HepG2 (cell line): ENCODE measurements at regions not wholly inside any gene's neighbourhood (a gene's known extent, or its start where the extent isn't known, plus 50 kb on each side); places are given as distances from the start of the nearest gene placed in this dataset.

Experiments
- ATAC-seq: fragments of 200-7000 bp; cut with Tn5 transposase; 3 replicates; pipeline ENCODE4 v1.9.1; 2020; ENCODE audit warnings: mild to moderate bottlenecking, moderate library complexity
- BruUV-seq: library from RNA; stranded (reverse); fragments of 400-500 nt; replicated peaks from 2 replicates; lab custom pipeline; 2021; lab: Mats Ljungman, UMichigan
- CTCF ChIA-PET: fragments of 300-600 bp; formaldehyde crosslinking; extraction: SDS; loops from one replicate; lab custom pipeline; 2021; ENCODE audit warnings: low total read pairs, inconsistent platforms, low intra/inter-chr PET ratio; lab: Yijun Ruan, JAX
- POLR2A ChIA-PET: fragments of 350-600 bp; sonication (Branson Sonifier 250); formaldehyde crosslinking; loops from one replicate; lab custom pipeline; 2020; ENCODE audit warnings: antibody characterized with exemption, inconsistent platforms; lab: Yijun Ruan, JAX
- DNase-seq: peaks from one replicate; pipeline ENCODE4 v3.0.0-alpha.2; 2015; ENCODE audit warnings: low spot score
- FAIRE-seq: peaks from 3 replicates; lab custom pipeline; 2011; peaks lifted over from hg19 to GRCh38; lab: Jason Lieb, UNC
- H2AFZ ChIP-seq: one replicate; pipeline ENCODE4 v1.6.1; 2011; ENCODE audit warnings: low read length, inconsistent platforms
- H3K27ac ChIP-seq: fragments of 300-600 bp; 3 replicates; pipeline ENCODE4 v1.8.0; 2011; ENCODE audit warnings: mixed run types, mild to moderate bottlenecking, mixed read lengths, low read length, inconsistent platforms; ENCODE audit not compliant: insufficient read depth; ENCODE audit errors: extremely low read length
- H3K27me3 ChIP-seq, 2 experiments: fragments of 200-600 bp in 1 of 2; 2 replicates in 1 of 2; 3 replicates in 1 of 2; pipeline versions ENCODE4 v1.6.0 to v1.8.0; 2011; ENCODE audit warnings: low read length in 2 of 2, mild to moderate bottlenecking in 2 of 2, moderate library complexity in 2 of 2, inconsistent platforms in 1 of 2; ENCODE audit not compliant: insufficient read depth in 2 of 2, control insufficient read depth in 1 of 2
- H3K36me3 ChIP-seq, 2 experiments: fragments of 200-600 bp in 1 of 2; replicated peaks in 1 of 2; 2 replicates in 1 of 2; 3 replicates in 1 of 2; pipeline versions ENCODE4 v1.5.1 to v1.8.0; 2011; ENCODE audit warnings: low read length in 2 of 2, inconsistent platforms in 1 of 2; ENCODE audit not compliant: insufficient read depth in 2 of 2, control insufficient read depth in 1 of 2
- H3K4me1 ChIP-seq: 2 replicates; pipeline ENCODE4 v1.5.1; 2012; ENCODE audit warnings: low read length, inconsistent platforms; ENCODE audit not compliant: insufficient read depth
- H3K4me2 ChIP-seq: 2 replicates; pipeline ENCODE4 v1.6.0; 2011; ENCODE audit warnings: low read depth, low read length, inconsistent platforms
- H3K4me3 ChIP-seq, 3 experiments: fragments of 200-600 bp in 1 of 3; sonication (generic), shearing (Covaris generic) in 1 of 3; replicated peaks in 1 of 3; 2 replicates each; pipeline ENCODE4 v1.5.1; 2011 to 2016; ENCODE audit warnings: low read length in 3 of 3, inconsistent platforms in 2 of 3, low read depth in 2 of 3, mild to moderate bottlenecking in 2 of 3, control low read depth in 1 of 3, mixed read lengths in 1 of 3; ENCODE audit not compliant: insufficient read depth in 1 of 3
- H3K79me2 ChIP-seq: one replicate; pipeline ENCODE4 v1.6.1; 2011; ENCODE audit warnings: low read length, inconsistent platforms; ENCODE audit not compliant: insufficient read depth
- H3K9ac ChIP-seq: 2 replicates; pipeline ENCODE4 v1.6.0; 2011; ENCODE audit warnings: mild to moderate bottlenecking, low read depth, low read length, inconsistent platforms; ENCODE audit not compliant: insufficient read depth
- H3K9me3 ChIP-seq: 2 replicates; pipeline ENCODE4 v1.5.1; 2012; ENCODE audit warnings: mild to moderate bottlenecking, low read length
- H4K20me1 ChIP-seq: 2 replicates; pipeline ENCODE4 v1.6.0; 2011; ENCODE audit warnings: inconsistent platforms, mild to moderate bottlenecking, low read length, moderate library complexity; ENCODE audit not compliant: insufficient read depth
- ATF7 ChIP-seq, 2 experiments: fragments of 450-650 bp in 1 of 2; sonication (generic) in 1 of 2; formaldehyde crosslinking in 1 of 2; IDR thresholded peaks; 2 replicates each; pipeline versions ENCODE4 v1.4.0 to v1.6.1; 2016 to 2020; ENCODE audit warnings: antibody characterized with exemption in 1 of 2, mild to moderate bottlenecking in 1 of 2, missing genetic modification reagents in 1 of 2
- CREB1 ChIP-seq, 2 experiments: fragments of 450-650 bp in 1 of 2; IDR thresholded peaks; 2 replicates each; pipeline ENCODE4 v1.6.1; 2016 to 2017; ENCODE audit warnings: control low read depth in 1 of 2, mild to moderate bottlenecking in 1 of 2, missing compliant biosample characterization in 1 of 2, missing genetic modification characterization in 1 of 2
- TAF15 ChIP-seq: fragments of 200-400 bp; formaldehyde crosslinking; IDR thresholded peaks from one replicate; pipeline ENCODE4 v1.6.1; 2018; ENCODE audit warnings: mild to moderate bottlenecking, low read depth, low read length; ENCODE audit not compliant: poor library complexity, severe bottlenecking
- ZNF225 ChIP-seq: sonication (generic); formaldehyde crosslinking; IDR thresholded peaks from 2 replicates; pipeline ENCODE4 v1.4.0; 2020; ENCODE audit warnings: mild to moderate bottlenecking, missing genetic modification reagents
- WGBS: methylation state at CpG from one replicate; pipeline ENCODE4 v1.1.6; 2017; ENCODE audit warnings: low lambda C conversion rate; 5-methylcytosine and 5-hydroxymethylcytosine counted together
- in situ Hi-C: cut with HindIII; loops from 2 replicates; pipeline ENCODE4 v1.10.0; 2017; ENCODE audit warnings: low pct_unique_long_range_greater_than_20kb; ENCODE audit not compliant: extremely low pct_ligation_motif_present
- intact Hi-C: fragments of 100-400 bp; cut with micrococcal nuclease; formaldehyde crosslinking; loops from one replicate; pipeline ENCODE4 v1.10.0; 2022; ENCODE audit not compliant: unreplicated experiment
- TF ChIP-seq, protein P1 (sequence below): sonication (generic); formaldehyde crosslinking; IDR thresholded peaks from 2 replicates; pipeline ENCODE4 v1.4.0; 2020; ENCODE audit warnings: missing genetic modification reagents
- TF ChIP-seq, protein P2 (sequence below): sonication (generic); formaldehyde crosslinking; IDR thresholded peaks from 2 replicates; pipeline ENCODE4 v1.5.1; 2020; ENCODE audit warnings: missing genetic modification reagents, mild to moderate bottlenecking, borderline replicate concordance
- TF ChIP-seq, protein P3 (sequence below): conservative IDR thresholded peaks from 2 replicates; pipeline ENCODE4 v1.6.1; 2018; ENCODE audit warnings: missing genetic modification reagents

DNA sequence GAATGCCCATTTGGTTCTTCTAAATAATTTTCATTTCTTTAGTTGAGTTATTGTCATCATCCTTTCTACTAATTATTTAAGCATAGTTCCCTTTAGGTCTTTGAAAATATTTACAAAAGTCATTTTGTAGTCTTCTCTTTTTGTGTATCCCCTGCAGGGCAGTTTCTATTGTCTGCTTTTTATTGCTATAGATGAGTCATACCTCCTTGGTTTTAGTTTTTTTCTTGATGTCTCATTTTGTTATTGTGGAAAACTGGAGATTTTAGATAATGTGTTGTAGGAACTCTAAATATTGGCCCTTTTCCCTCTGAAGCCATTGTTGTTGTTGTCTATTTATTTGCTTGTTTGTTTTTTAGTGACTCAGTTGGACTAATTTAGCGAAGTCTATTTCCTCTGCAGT is 387.9 kb downstream of the NUF2 start (continued):
- TF ChIP-seq, protein P1, sequence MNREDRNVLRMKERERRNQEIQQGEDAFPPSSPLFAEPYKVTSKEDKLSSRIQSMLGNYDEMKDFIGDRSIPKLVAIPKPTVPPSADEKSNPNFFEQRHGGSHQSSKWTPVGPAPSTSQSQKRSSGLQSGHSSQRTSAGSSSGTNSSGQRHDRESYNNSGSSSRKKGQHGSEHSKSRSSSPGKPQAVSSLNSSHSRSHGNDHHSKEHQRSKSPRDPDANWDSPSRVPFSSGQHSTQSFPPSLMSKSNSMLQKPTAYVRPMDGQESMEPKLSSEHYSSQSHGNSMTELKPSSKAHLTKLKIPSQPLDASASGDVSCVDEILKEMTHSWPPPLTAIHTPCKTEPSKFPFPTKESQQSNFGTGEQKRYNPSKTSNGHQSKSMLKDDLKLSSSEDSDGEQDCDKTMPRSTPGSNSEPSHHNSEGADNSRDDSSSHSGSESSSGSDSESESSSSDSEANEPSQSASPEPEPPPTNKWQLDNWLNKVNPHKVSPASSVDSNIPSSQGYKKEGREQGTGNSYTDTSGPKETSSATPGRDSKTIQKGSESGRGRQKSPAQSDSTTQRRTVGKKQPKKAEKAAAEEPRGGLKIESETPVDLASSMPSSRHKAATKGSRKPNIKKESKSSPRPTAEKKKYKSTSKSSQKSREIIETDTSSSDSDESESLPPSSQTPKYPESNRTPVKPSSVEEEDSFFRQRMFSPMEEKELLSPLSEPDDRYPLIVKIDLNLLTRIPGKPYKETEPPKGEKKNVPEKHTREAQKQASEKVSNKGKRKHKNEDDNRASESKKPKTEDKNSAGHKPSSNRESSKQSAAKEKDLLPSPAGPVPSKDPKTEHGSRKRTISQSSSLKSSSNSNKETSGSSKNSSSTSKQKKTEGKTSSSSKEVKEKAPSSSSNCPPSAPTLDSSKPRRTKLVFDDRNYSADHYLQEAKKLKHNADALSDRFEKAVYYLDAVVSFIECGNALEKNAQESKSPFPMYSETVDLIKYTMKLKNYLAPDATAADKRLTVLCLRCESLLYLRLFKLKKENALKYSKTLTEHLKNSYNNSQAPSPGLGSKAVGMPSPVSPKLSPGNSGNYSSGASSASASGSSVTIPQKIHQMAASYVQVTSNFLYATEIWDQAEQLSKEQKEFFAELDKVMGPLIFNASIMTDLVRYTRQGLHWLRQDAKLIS (CRISPR knock-in tag), result no peak
- TF ChIP-seq TAF15, result no peak
- TF ChIP-seq, protein P2, sequence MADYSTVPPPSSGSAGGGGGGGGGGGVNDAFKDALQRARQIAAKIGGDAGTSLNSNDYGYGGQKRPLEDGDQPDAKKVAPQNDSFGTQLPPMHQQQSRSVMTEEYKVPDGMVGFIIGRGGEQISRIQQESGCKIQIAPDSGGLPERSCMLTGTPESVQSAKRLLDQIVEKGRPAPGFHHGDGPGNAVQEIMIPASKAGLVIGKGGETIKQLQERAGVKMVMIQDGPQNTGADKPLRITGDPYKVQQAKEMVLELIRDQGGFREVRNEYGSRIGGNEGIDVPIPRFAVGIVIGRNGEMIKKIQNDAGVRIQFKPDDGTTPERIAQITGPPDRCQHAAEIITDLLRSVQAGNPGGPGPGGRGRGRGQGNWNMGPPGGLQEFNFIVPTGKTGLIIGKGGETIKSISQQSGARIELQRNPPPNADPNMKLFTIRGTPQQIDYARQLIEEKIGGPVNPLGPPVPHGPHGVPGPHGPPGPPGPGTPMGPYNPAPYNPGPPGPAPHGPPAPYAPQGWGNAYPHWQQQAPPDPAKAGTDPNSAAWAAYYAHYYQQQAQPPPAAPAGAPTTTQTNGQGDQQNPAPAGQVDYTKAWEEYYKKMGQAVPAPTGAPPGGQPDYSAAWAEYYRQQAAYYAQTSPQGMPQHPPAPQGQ (CRISPR knock-in tag), result no peak
- no peak for TF ChIP-seq ZNF225 (CRISPR knock-in tag)

DNA sequence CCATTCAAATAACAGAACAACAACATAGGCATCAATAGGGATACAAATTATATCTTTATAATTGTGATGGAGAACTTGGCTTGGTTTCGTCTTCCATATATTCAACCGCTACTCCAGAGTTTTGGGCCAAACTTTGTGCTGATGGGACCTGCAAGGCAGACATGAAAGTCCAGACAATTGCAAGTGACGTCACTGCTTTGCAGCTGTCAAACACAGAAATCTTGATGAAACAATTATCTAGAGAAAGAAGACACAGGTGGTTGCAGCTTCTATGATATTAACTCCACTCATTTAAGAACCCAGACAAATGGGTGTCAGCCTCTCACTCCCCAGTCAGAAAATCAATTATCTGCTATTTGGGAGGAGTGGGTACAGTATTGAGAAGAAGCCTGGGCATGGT is 390.6 kb downstream of the NUF2 start:
- H4K20me1 ChIP-seq, result no peaks in the 10 kb centered on the region
- ChIA-PET CTCF (no interaction called here), POLR2A (no interaction called here)
- no peak overlapping the region for H3K9ac ChIP-seq
- in situ Hi-C loops (no loop called here), intact Hi-C loops (no loop called here)
- BruUV-seq, result no TSS peak
- peaks cover 44% of the 10 kb centered on the region for H3K9me3 ChIP-seq
- DNase-seq, result no peak
- ATAC-seq, result no peak
- H2AFZ ChIP-seq, result no peak overlapping the region
- H3K4me3 ChIP-seq, result no peak overlapping the region
- H3K4me2 ChIP-seq, result no peak overlapping the region
- H3K36me3 ChIP-seq, result no peaks in the 10 kb centered on the region
- TF ChIP-seq CREB1 (IDR thresholded peaks at IDR 0.05) (peak; percentile 92), CREB1 (CRISPR knock-in tag; IDR thresholded peaks at IDR 0.05) (no peak), ATF7 (IDR thresholded peaks at IDR 0.05) (peak; percentile 89), ATF7 (CRISPR knock-in tag; IDR thresholded peaks at IDR 0.05) (no peak)
- TF ChIP-seq, protein P3, sequence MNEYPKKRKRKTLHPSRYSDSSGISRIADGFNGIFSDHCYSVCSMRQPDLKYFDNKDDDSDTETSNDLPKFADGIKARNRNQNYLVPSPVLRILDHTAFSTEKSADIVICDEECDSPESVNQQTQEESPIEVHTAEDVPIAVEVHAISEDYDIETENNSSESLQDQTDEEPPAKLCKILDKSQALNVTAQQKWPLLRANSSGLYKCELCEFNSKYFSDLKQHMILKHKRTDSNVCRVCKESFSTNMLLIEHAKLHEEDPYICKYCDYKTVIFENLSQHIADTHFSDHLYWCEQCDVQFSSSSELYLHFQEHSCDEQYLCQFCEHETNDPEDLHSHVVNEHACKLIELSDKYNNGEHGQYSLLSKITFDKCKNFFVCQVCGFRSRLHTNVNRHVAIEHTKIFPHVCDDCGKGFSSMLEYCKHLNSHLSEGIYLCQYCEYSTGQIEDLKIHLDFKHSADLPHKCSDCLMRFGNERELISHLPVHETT, result no peak
- 13% methylated on average over 3 of the region's 3 CpGs for WGBS
- no peaks in the 10 kb centered on the region for H3K79me2 ChIP-seq
- no peaks in the 10 kb centered on the region for H3K27me3 ChIP-seq
- no peaks in the 10 kb centered on the region for H3K4me1 ChIP-seq
- FAIRE-seq, result no peak
- H3K27ac ChIP-seq, result no peak overlapping the region
